GM18505 (cell line): ENCODE measurements at regions not wholly inside any gene's neighbourhood (a gene's known extent, or its start where the extent isn't known, plus 50 kb on each side); places are given as distances from the start of the nearest gene placed in this dataset.
"Not testable (repeated sequence)": the region's sequence is repeated elsewhere in the genome, so short reads cannot be mapped to it uniquely, and the experiment has no call there.

Source experiments
- ATAC-seq: cut with Tn5 transposase; IDR thresholded peaks from one replicate; pipeline ENCODE4 v1.9.1; 2021; ENCODE audit not compliant: unreplicated experiment
- POLR2A ChIP-seq: IDR thresholded peaks from 4 replicates; pipeline ENCODE4 v1.6.1; 2011; ENCODE audit warnings: borderline replicate concordance; ENCODE audit not compliant: insufficient read depth, insufficient read length; ENCODE audit errors: extremely low read depth

DNA sequence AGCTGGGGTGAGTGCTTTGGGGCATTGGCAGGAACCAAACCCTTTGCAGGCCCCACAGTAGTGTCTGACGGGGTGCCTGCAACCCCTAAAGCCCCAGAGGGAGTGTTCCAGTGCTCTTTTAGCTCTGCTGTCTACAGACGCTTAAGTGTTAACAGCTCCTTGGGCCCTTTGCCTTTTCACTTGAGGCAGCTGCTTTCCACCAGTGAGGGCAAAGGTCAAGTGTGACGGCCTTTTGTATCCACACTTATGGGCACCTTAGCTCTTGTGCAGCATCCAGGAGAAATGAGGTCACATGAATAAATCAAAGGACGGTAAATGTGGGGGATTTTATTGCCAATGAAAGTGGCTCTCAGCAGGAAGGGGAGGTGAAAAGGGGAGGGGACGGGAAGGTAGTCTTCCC is 241.4 kb upstream of the PCSK5 start:
- no peak for TF ChIP-seq POLR2A
- ATAC-seq, result no peak

DNA sequence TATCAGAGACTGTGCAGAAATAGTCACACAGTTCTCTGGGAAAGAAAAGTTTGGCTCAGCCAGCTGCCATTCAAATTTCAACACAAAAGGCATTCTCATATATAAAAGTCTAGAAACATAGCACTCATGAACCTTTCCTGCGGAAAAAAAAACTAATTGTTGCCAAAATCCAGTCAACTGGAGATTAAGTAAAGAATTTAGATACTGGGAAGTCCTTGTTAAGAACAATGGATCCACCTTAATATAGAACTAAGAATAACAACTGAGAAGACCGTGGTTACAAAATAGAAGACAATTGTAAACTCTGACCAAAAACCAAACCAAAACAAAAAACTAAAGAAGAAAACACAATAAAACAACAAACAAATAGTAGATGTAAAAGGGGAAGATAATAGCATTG is 238.8 kb upstream of the PCSK5 start:
- no peak for TF ChIP-seq POLR2A
- no peak for ATAC-seq

DNA sequence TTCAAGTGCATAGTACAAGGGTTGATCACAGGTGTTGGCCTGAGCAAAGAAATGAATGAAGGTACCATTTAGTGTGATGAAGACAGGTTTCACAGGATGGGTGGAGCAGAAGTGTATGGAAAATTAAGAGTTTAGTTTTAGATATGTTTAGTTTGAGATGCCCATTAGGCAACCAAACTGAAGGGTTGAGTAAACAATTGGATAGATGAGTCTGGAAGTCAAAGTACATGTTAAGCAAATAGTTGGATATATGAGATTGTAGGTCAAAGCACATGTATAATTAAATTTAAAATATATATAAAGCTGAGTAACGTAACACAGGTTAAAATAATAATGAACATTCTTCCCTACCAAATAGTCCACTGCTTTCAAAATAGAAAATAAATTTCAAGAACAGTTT is 237.1 kb upstream of the PCSK5 start:
- no peak for ATAC-seq

DNA sequence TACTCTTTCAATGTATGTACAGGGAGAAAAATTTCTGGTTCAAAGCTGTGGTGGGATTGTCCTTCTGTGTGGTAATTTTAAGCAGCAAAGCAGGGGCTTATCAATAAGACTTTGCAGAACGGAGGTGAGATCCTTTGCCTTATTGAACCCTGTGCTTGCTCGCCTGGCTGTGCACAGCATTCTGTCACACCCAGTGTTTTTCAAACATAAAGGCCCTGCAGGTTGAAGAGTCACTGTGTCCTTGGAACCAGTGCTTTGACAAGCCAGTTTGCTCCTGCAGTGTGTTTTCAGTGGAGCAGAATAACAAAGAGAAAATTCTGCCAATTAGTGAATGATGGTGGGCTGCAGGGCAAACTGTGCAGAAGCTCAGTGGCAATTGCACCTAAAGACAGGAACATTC is 236.7 kb upstream of the PCSK5 start:
- no peak for ATAC-seq
- TF ChIP-seq POLR2A, result no peak

More for the DNA sequence above, 237.1 kb upstream of the PCSK5 start:
- TF ChIP-seq POLR2A, result no peak

DNA sequence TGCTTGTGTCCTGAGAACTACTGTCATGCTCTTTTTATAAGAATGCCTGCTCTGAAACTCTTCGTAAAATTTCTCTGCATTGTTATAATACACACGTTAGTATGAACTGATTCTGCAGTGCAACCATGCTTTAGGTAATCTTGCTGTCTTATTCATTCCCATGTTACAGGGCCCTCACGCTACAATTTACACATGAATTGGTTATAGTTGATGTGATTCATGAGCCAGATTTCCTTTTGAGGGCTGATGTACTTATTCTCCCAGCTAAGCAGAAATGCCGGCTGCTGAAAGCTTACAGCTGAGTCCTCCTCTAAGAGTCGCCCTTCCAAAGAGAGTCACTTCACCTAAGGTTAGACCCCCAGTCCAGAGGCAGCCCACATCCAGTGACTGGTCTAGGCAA is 233.5 kb upstream of the PCSK5 start:
- ATAC-seq, result no peak
- no peak for TF ChIP-seq POLR2A

DNA sequence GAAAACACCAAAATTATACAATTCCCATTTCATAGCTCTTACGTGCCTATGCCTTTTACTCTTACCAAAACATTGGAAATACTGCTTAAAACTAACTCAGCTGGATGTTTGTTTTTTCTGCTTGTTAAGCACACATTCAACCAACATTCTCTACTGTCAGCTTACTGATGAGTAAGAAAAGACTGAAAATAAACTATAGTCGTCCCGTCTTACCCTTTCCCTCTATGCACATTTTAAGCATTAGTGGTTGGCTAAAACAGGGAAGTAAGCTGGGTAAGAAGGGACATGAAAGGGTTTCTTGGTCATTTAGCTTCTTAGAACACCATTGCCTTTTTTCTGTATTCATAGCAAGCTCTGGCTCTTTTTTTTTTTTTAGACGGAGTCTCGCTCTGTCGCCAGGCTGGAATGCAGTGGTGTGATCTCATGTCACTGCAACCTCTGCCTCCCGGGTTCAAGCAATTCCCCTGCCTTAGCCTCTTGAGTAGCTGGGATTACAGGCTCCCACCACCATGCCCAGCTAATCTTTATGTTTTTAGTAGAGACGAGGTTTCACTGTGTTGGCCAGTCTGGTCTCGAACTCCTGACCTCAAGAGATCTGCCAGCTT is 232.1 kb upstream of the PCSK5 start:
- TF ChIP-seq POLR2A, result no peak
- ATAC-seq, result no peak

DNA sequence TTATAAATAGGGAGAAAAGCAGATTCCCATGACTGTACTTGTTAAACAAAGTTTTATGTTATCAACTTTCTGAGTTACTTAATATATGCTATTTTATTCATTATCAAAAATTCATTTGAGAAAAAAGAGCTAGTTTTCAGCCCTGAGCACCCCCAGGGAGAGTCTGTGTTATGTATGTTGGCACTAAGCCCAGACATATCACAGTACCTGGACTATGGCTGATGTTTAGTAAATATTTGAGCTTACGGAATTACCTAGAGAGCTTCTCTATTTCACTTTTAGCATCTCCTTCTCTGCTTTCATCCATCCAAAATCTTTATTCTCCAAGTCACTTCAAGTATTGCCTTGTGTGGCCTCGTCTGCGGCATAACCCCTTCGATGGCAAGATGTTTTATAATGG is 225.9 kb upstream of the PCSK5 start:
- no peak for ATAC-seq

DNA sequence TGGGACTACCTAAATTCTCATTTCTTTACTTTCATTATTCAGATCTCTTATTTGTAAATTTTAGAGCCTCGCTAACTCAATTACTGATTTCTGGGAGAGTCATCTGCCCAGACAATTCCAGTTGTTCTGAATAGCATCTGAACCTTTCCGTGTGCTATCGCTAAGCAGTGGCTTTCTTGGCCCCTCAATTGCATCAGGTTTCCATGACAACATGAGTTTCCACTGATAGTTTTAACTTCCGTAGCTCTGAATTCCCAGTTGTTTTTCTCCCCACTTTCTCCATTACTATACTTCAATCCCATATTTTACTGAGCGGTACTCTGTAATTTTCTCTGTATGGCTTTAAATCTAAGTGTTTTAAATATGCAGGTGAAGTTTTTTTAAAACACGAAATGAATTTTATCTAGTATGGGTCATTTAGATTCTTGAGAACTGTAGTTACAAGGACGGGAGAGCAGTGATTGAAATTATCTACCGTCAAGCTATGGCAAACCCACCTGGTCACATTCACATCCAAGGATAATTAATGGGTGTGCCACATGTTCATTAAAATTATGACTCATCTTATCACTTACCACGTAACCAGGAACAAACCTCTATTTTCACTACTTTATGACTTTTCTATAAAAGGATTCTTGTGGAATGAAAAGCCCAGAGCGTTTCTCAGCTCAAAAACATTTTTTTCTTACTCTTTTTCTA is 223.5 kb upstream of the PCSK5 start:
- TF ChIP-seq POLR2A, result no peak
- no peak for ATAC-seq

More for the DNA sequence above, 225.9 kb upstream of the PCSK5 start:
- TF ChIP-seq POLR2A, result no peak

DNA sequence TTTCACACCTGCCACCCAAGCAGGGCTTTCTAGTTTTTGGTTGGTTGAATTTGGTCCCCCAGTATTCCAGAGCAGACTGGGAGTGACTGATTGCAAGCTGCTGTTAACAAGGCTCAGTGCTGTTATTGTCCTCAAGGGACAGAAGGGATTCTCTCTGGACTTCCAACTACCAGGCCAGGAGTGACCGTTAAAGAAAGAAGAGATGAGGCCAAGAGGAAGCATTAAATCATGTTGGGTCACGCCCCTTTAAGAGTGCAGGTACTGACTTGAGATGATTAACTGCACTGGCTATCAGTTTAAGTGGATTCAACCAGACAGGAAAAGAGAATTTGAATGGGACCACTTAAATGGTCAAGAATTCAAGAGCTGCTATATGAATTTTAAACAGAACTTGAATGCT is 220.8 kb upstream of the PCSK5 start:
- ATAC-seq, result no peak
- no peak for TF ChIP-seq POLR2A

DNA sequence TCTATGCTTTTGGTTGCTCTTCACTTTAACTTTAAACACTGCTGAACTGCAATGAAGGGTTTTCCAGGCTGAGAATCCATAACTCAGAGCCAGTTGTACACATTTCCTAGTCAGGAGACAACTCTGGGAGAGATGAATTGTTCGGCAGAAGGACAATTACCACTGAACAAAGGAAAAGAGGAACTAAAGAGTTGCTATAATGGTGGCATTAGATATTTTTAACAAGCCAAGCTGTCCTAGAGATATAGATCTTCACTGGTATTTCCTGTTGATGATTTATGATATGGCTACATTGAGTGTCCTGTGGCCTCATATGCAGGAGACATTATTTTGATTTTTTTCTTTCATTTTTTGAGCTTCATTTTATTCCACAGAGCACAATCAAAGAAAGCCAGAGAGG is 219.1 kb upstream of the PCSK5 start:
- no peak for TF ChIP-seq POLR2A
- no peak for ATAC-seq

DNA sequence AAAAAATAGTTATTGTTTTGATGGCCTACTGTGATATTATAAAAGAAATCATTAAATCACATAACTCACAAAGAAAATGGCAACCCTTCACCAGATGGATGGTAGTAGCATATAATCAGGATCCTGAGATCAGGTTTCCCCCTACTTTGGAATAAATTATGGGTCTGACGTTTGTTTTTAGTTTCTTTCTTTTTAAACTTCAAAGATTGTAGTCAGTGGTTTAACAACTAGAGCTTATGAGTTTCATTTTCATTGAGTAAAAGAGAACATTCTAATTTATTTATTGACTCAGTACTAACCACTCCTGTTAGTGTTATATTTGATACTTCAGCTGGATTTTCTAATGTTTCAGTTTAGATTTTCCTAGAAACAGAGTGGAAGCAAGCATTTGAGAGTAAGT is 218.0 kb upstream of the PCSK5 start:
- no peak for ATAC-seq
- no peak for TF ChIP-seq POLR2A

DNA sequence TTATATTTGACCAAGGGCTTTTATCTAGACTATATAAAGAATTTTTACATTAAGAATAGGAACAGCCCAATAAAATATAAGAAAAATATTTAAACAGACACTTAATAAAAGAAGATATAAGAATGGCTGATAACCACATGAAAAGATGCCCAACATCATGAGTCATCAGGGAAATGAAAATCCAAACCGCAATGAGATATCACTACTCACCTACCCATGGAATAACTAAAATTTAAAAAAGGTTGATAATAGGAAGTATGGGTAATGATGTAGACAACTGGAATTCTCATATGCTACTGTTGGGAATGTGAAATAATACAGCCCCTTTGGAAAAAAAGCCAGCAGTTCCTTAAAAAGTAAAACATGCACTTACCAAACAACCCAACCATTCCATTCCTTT is 206.9 kb upstream of the PCSK5 start:
- ATAC-seq, result no peak
- TF ChIP-seq POLR2A, result no peak

DNA sequence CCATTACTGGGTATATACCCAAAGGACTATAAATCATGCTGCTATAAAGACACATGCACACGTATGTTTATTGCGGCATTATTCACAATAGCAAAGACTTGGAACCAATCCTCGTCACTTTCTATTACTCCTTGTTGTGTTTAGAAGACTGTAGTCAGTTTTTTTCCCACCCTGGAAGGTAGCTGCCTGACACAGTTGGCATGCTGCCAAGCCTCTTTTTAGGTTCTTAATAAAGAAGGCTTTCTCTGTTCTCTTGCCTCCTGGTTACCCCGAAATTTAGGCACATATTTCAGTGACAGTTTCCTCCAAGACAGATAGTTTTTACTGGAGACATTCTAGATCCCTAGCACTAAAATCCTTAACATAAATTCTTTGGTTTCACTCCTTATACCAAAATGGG is 205.4 kb upstream of the PCSK5 start:
- TF ChIP-seq POLR2A, result no peak
- ATAC-seq, result no peak

DNA sequence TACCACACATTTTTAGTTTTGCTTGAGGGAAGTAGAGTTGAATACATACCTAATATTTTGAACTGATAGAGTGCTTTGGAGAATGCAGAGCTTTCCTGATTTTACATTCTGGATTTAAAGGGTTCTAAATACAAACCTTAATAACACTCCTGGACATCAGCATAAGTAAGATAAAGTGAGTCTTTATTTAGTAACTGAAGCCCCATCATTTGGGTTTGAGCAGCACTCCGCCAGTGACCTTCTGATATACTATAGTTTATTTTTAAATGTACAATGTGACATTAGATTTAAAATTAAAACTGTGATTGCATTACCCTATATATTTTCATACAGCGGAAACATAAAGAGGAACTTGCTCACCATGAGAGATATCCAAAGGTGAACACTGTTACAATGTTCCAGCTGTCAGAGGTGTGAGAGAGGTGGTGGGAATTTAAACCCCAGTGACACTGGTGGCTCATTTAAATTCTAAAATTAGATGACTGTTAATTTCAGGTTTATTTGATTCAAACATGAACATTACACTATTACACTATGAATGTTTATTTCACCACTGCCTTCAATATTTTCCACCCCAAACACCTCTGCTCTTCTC is 203.0 kb upstream of the PCSK5 start:
- ATAC-seq, result no peak
- TF ChIP-seq POLR2A, result no peak

DNA sequence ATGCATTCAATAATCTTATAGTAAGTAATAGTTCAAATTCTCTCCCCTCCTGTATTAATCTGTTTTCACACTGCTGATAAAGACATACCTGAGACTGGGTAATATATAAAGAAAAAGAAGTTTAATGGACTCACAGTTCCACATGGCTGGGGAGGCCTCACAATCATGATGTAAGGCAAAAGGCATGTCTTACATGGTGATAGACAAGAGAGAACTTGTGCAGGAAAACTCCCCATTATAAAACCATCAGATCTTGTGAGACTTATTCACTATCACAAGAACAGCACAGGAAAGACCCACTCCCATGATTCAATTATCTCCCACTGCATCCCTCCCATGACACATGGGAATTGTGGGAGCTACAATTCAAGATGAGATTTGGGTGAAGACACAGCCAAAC is 199.9 kb upstream of the PCSK5 start:
- ATAC-seq, result not testable (repeated sequence)
